GM23248 (cell line): ENCODE measurements at regions not wholly inside any gene's neighbourhood (a gene's known extent, or its start where the extent isn't known, plus 50 kb on each side); places are given as distances from the start of the nearest gene placed in this dataset.

Source experiments
- DNase-seq: peaks from one replicate; pipeline ENCODE4 v3.0.0-alpha.2; 2015
- H2AFZ ChIP-seq: fragments of 200-600 bp; sonication (generic); 2 replicates; pipeline ENCODE4 v1.6.1; 2016; ENCODE audit warnings: antibody characterized with exemption
- H3F3A ChIP-seq: fragments of 200-600 bp; sonication (generic); 2 replicates; pipeline ENCODE4 v1.6.1; 2016; ENCODE audit warnings: mild to moderate bottlenecking, antibody characterized with exemption, mixed run types; ENCODE audit not compliant: insufficient read depth
- H3K27ac ChIP-seq: fragments of 200-600 bp; sonication (generic); 2 replicates; pipeline ENCODE4 v1.5.1; 2016; ENCODE audit warnings: mild to moderate bottlenecking
- H3K27me3 ChIP-seq: fragments of 200-600 bp; sonication (generic); replicated peaks from 2 replicates; pipeline ENCODE4 v1.6.1; 2016; ENCODE audit warnings: mild to moderate bottlenecking; ENCODE audit not compliant: insufficient read depth
- H3K36me3 ChIP-seq: fragments of 200-600 bp; sonication (generic); 2 replicates; pipeline ENCODE4 v1.6.1; 2016; ENCODE audit warnings: low read depth, mild to moderate bottlenecking
- H3K4me1 ChIP-seq: fragments of 200-600 bp; sonication (generic); 2 replicates; pipeline ENCODE4 v1.6.1; 2016; ENCODE audit warnings: mild to moderate bottlenecking; ENCODE audit not compliant: insufficient read depth
- H3K4me2 ChIP-seq: fragments of 200-600 bp; sonication (generic); one replicate; pipeline ENCODE4 v1.6.1; 2016; ENCODE audit warnings: mild to moderate bottlenecking; ENCODE audit not compliant: unreplicated experiment
- H3K4me3 ChIP-seq: fragments of 200-600 bp; sonication (generic); 2 replicates; pipeline ENCODE4 v1.5.1; 2016; ENCODE audit warnings: mild to moderate bottlenecking
- H3K79me2 ChIP-seq: fragments of 200-600 bp; sonication (generic); 2 replicates; pipeline ENCODE4 v1.6.1; 2016; ENCODE audit warnings: mild to moderate bottlenecking; ENCODE audit not compliant: insufficient read depth
- H3K9ac ChIP-seq: fragments of 200-600 bp; sonication (generic); 2 replicates; pipeline ENCODE4 v1.6.1; 2016; ENCODE audit warnings: mild to moderate bottlenecking
- H3K9me2 ChIP-seq: fragments of 200-600 bp; sonication (generic); 2 replicates; pipeline ENCODE4 v1.6.1; 2016; ENCODE audit warnings: mixed run types, mild to moderate bottlenecking, moderate library complexity; ENCODE audit not compliant: insufficient read depth
- H3K9me3 ChIP-seq: fragments of 200-600 bp; sonication (generic); one replicate; pipeline ENCODE4 v1.6.1; 2017; ENCODE audit warnings: low read depth
- H4K20me1 ChIP-seq: fragments of 200-600 bp; sonication (generic); 2 replicates; pipeline ENCODE4 v1.6.0; 2016; ENCODE audit not compliant: insufficient read depth
- EZH2 ChIP-seq: fragments of 200-600 bp; sonication (generic); IDR thresholded peaks from 2 replicates; pipeline ENCODE4 v1.6.1; 2018; ENCODE audit warnings: antibody characterized with exemption, mild to moderate bottlenecking; ENCODE audit not compliant: insufficient read depth, poor library complexity, severe bottlenecking
- EZH2phosphoT487 ChIP-seq: fragments of 200-600 bp; sonication (generic); IDR thresholded peaks from 2 replicates; pipeline ENCODE4 v1.6.1; 2018; ENCODE audit warnings: antibody characterized with exemption, moderate library complexity, mild to moderate bottlenecking, low read depth; ENCODE audit not compliant: insufficient read depth
- whole genome bisulfite sequencing, 2 experiments: methylation state at CpG; one replicate each; pipeline ENCODE4 v1.1.6; 2015 to 2017; ENCODE audit warnings: low lambda C conversion rate in 2 of 2, low coverage in 1 of 2; ENCODE audit errors: missing lambda C conversion rate in 2 of 2; 5-methylcytosine and 5-hydroxymethylcytosine counted together
- in situ Hi-C: fragments of 300-500 bp; cut with MboI; formaldehyde crosslinking; loops from 2 replicates; pipeline ENCODE4 v1.15.0; 2020

DNA sequence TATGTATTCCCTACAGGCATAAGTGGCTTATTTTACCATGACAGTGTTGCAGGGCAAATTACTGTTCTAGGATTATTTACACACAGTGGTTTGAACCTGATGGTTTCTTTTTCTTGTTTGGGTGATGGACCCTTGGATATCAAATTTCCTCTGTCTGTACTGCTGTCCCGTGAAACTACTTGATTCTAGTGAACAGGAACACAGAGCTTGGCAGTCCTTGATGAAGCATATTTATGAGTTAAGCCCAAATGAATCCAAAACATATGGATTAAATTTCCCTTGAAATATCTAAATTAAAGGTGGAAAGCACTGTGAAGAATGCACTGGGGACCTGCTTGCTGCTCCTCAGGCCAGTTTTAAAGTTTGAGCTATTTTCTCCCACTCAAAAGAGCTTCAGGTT, 635.3 kb downstream of the INHBA start:
- Histone ChIP-seq H3K9me3 (no peaks in the 10 kb centered on the region), H3K27me3 (no peaks in the 10 kb centered on the region), H2AFZ (no peak overlapping the region), H3K9me2 (0 out of 2 replicates have a peak, but pooled peaks cover 3% of the 10 kb centered on the region), H3K4me2 (no peak overlapping the region), H3K36me3 (no peaks in the 10 kb centered on the region), H3K4me1 (no peaks in the 10 kb centered on the region), H3K27ac (no peak overlapping the region), H3F3A (no peaks in the 10 kb centered on the region), H3K9ac (no peak overlapping the region), H4K20me1 (no peaks in the 10 kb centered on the region), H3K79me2 (no peaks in the 10 kb centered on the region), H3K4me3 (no peak overlapping the region)
- DNase-seq = no peak
- in situ Hi-C loops = no loop called here
- TF ChIP-seq EZH2 (no peak), EZH2phosphoT487 (no peak)
- WGBS, 2 experiments = 97 to 100% methylated on average over 1 of the region's 1 CpG

GRCh38 chr7:41065663-41066062, 637.2 kb downstream of the INHBA start:
- Histone ChIP-seq H2AFZ (no peak overlapping the region), H3K9me3 (no peaks in the 10 kb centered on the region), H3K4me3 (no peak overlapping the region), H3K9ac (no peak overlapping the region), H3K4me1 (no peaks in the 10 kb centered on the region), H3K9me2 (0 out of 2 replicates have a peak, but pooled peaks cover 3% of the 10 kb centered on the region), H3K79me2 (no peaks in the 10 kb centered on the region), H3K27ac (no peak overlapping the region), H3K27me3 (no peaks in the 10 kb centered on the region), H3F3A (no peaks in the 10 kb centered on the region), H3K4me2 (no peak overlapping the region), H4K20me1 (no peaks in the 10 kb centered on the region), H3K36me3 (no peaks in the 10 kb centered on the region)
- in situ Hi-C loops = no loop called here
- no peak for DNase-seq
- TF ChIP-seq EZH2 (no peak), EZH2phosphoT487 (no peak)
- WGBS, 2 experiments = 92 to 98% methylated on average over 4 of the region's 4 CpGs

DNA sequence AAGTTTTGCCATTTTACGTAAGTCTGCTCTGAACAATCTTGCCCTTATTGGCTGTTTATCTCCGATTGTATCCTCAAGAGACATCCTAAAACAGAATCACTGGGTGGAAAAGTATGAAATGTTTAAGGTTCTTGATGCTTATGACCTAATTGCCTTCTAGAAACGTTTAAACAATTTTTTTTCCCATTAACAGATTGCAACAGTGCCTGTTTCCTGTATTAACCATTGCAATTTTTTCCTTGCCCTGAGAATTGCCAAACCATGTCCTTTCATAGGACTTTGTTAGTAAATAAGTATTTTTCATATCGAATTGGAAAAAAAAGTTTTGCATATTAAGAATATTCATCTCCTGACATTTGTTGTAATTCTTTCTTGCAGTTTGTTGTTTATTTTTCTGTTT, 639.8 kb downstream of the INHBA start:
- H3K9me2 ChIP-seq = 0 out of 2 replicates have a peak, but pooled peaks cover 3% of the 10 kb centered on the region
- H3K9me3 ChIP-seq = no peaks in the 10 kb centered on the region
- H3K36me3 ChIP-seq = no peaks in the 10 kb centered on the region
- H3F3A ChIP-seq = no peaks in the 10 kb centered on the region
- no peaks in the 10 kb centered on the region for H4K20me1 ChIP-seq
- no peak overlapping the region for H3K4me3 ChIP-seq
- no peak overlapping the region for H3K27ac ChIP-seq
- no peak overlapping the region for H2AFZ ChIP-seq
- no peaks in the 10 kb centered on the region for H3K4me1 ChIP-seq
- no peak overlapping the region for H3K4me2 ChIP-seq
- TF ChIP-seq EZH2 (no peak), EZH2phosphoT487 (no peak)
- H3K9ac ChIP-seq = no peak overlapping the region
- DNase-seq = no peak
- WGBS, 2 experiments = 68% methylated on average over 4 of the region's 4 CpGs
- in situ Hi-C loops = no loop called here
- H3K27me3 ChIP-seq = 0 out of 2 replicates have a peak, but pooled peaks cover 3% of the 10 kb centered on the region
- H3K79me2 ChIP-seq = no peaks in the 10 kb centered on the region

DNA sequence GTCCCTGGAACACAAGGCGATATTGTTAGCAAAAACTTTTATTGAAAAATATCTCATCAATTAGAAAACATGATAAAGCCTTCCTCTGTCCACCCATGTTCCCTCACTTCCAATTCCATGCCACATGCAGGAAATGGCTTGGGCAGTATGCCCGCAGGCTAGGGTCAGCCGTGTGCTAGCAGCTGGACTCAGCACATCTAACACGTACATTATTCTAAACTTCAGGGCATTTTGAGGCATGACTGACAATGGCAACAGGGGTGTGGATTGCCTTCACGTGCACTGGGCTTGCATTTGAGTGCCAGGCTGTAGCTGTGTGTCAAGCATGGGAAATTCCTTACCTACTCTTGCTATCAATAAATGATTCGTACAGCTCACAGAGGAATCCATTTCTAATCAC, 642.1 kb downstream of the INHBA start:
- in situ Hi-C loops = no loop called here
- H3K27ac ChIP-seq = no peak overlapping the region
- DNase-seq = no peak
- H4K20me1 ChIP-seq = no peaks in the 10 kb centered on the region
- H3K36me3 ChIP-seq = no peaks in the 10 kb centered on the region
- no peaks in the 10 kb centered on the region for H3K4me1 ChIP-seq
- 88 to 90% methylated on average over 6 of the region's 6 CpGs for WGBS, 2 experiments
- H3K4me3 ChIP-seq = no peak overlapping the region
- H3K9me2 ChIP-seq = no peaks in the 10 kb centered on the region
- H3K9ac ChIP-seq = no peak overlapping the region
- H3K9me3 ChIP-seq = no peaks in the 10 kb centered on the region
- H3K79me2 ChIP-seq = no peaks in the 10 kb centered on the region
- H3K4me2 ChIP-seq = no peak overlapping the region
- no peaks in the 10 kb centered on the region for H3F3A ChIP-seq
- 0 out of 2 replicates have a peak, but pooled peaks cover 3% of the 10 kb centered on the region for H3K27me3 ChIP-seq
- H2AFZ ChIP-seq = no peak overlapping the region
- TF ChIP-seq EZH2 (no peak), EZH2phosphoT487 (no peak)

GRCh38 chr7:41059796-41060195, 643.1 kb downstream of the INHBA start:
- H3K9ac ChIP-seq = no peak overlapping the region
- H3K27me3 ChIP-seq = 0 out of 2 replicates have a peak, but pooled peaks cover 3% of the 10 kb centered on the region
- no peaks in the 10 kb centered on the region for H3K9me3 ChIP-seq
- in situ Hi-C loops = no loop called here
- 70 to 72% methylated on average over 4 of the region's 4 CpGs for WGBS, 2 experiments
- H4K20me1 ChIP-seq = no peaks in the 10 kb centered on the region
- H3K9me2 ChIP-seq = no peaks in the 10 kb centered on the region
- H3K4me2 ChIP-seq = no peak overlapping the region
- no peaks in the 10 kb centered on the region for H3F3A ChIP-seq
- H2AFZ ChIP-seq = no peak overlapping the region
- no peak overlapping the region for H3K4me3 ChIP-seq
- no peak for DNase-seq
- no peaks in the 10 kb centered on the region for H3K4me1 ChIP-seq
- TF ChIP-seq EZH2phosphoT487 (no peak), EZH2 (no peak)
- H3K79me2 ChIP-seq = no peaks in the 10 kb centered on the region
- no peak overlapping the region for H3K27ac ChIP-seq
- H3K36me3 ChIP-seq = no peaks in the 10 kb centered on the region
